HCT116 (cell line): ENCODE measurements at regions not wholly inside any gene's neighbourhood (a gene's known extent, or its start where the extent isn't known, plus 50 kb on each side); places are given as distances from the start of the nearest gene placed in this dataset.

ENCODE experiments used
- ATAC-seq: fragments of 200-7000 bp; cut with Tn5 transposase; 2 replicates; pipeline ENCODE4 v1.9.1; 2020; ENCODE audit warnings: mild to moderate bottlenecking, moderate library complexity
- BruUV-seq: library from RNA; stranded (reverse); fragments of 400-500 nt; replicated peaks from 2 replicates; lab custom pipeline; 2021; lab: Mats Ljungman, UMichigan
- CTCF ChIA-PET: fragments of 300-600 bp; sonication (Branson Sonifier 250); formaldehyde crosslinking; loops from one replicate; lab custom pipeline; 2021; ENCODE audit warnings: antibody characterized with exemption; lab: Charles Lee
- POLR2A ChIA-PET: fragments of 300-600, 350-600 bp; sonication (Branson Sonifier 250); formaldehyde crosslinking; loops from one replicate; lab custom pipeline; 2021; ENCODE audit warnings: antibody characterized with exemption; lab: Charles Lee
- RAD21 ChIA-PET, 2 experiments: fragments of 300-600 bp; sonication (Branson Sonifier 250); formaldehyde crosslinking; loops; one replicate each; lab custom pipeline; 2023; ENCODE audit warnings: low total read pairs in 2 of 2; ENCODE audit not compliant: uncharacterized antibody in 2 of 2, unreplicated experiment in 2 of 2, low non-redundant PET in 1 of 2; lab: Charles Lee
- DNase-seq: peaks from one replicate; pipeline ENCODE4 v3.0.0-alpha.2; 2010; ENCODE audit warnings: low read depth, low spot score
- H2AFZ ChIP-seq: fragments of 200-600 bp; shearing (Covaris generic), sonication (generic); 2 replicates; pipeline ENCODE4 v1.6.1; 2017; ENCODE audit warnings: low read depth, mixed run types, mixed read lengths, antibody characterized with exemption, low read length; ENCODE audit not compliant: poor library complexity, severe bottlenecking
- H3K27ac ChIP-seq: 2 replicates; pipeline ENCODE4 v1.5.1; 2012; ENCODE audit warnings: low read depth, low read length
- H3K27me3 ChIP-seq: fragments of 200-600 bp; sonication (generic); 2 replicates; pipeline ENCODE4 v1.6.1; 2016; ENCODE audit warnings: mixed run types, low read length, mixed read lengths; ENCODE audit not compliant: insufficient read depth
- H3K36me3 ChIP-seq, 2 experiments: fragments of 200-500 bp in 1 of 2; fragments of 200-600 bp in 1 of 2; sonication (Bioruptor generic) in 1 of 2; sonication (generic) in 1 of 2; 2 replicates each; pipeline versions ENCODE4 v1.5.1 to v1.6.1; 2014 to 2016; ENCODE audit warnings: low read length in 2 of 2, inconsistent platforms in 1 of 2, mixed read lengths in 1 of 2, mixed run types in 1 of 2; ENCODE audit not compliant: insufficient read depth in 2 of 2, control insufficient read depth in 1 of 2
- H3K4me1 ChIP-seq, 2 experiments: fragments of 200-600 bp in 1 of 2; sonication (generic) in 1 of 2; 2 replicates each; pipeline versions ENCODE4 v1.5.1 to v1.6.1; 2012 to 2017; ENCODE audit warnings: low read length in 2 of 2, inconsistent platforms in 1 of 2, mild to moderate bottlenecking in 1 of 2, mixed read lengths in 1 of 2, mixed run types in 1 of 2, moderate library complexity in 1 of 2; ENCODE audit not compliant: insufficient read depth in 2 of 2, control insufficient read depth in 1 of 2
- H3K4me2 ChIP-seq: fragments of 200-600 bp; sonication (generic); 2 replicates; pipeline ENCODE4 v1.6.1; 2017; ENCODE audit warnings: mixed run types, low read length, mixed read lengths
- H3K4me3 ChIP-seq, 2 experiments: fragments of 200-600 bp in 1 of 2; sonication (generic) in 1 of 2; replicated peaks in 1 of 2; 2 replicates each; pipeline ENCODE4 v1.5.1; 2011 to 2016; ENCODE audit warnings: low read length in 2 of 2, control low read depth in 1 of 2, low read depth in 1 of 2, mild to moderate bottlenecking in 1 of 2, mixed read lengths in 1 of 2, mixed run types in 1 of 2
- H3K79me2 ChIP-seq: fragments of 200-600 bp; sonication (generic); 2 replicates; pipeline ENCODE4 v1.6.1; 2017; ENCODE audit warnings: mild to moderate bottlenecking, mixed run types, low read length, moderate library complexity, mixed read lengths; ENCODE audit not compliant: insufficient read depth
- H3K9ac ChIP-seq: fragments of 200-600 bp; sonication (generic); 2 replicates; pipeline ENCODE4 v1.6.1; 2016; ENCODE audit warnings: low read length, mixed read lengths
- H3K9me2 ChIP-seq: fragments of 200-600 bp; sonication (generic), shearing (Covaris generic); 2 replicates; pipeline ENCODE4 v1.6.1; 2017; ENCODE audit warnings: mixed run types, mild to moderate bottlenecking, moderate library complexity; ENCODE audit not compliant: insufficient read depth
- H3K9me3 ChIP-seq, 2 experiments: fragments of 200-500 bp in 1 of 2; fragments of 200-600 bp in 1 of 2; sonication (Bioruptor generic) in 1 of 2; sonication (generic) in 1 of 2; 2 replicates each; pipeline ENCODE4 v1.6.1; 2014 to 2017; ENCODE audit warnings: low read length in 2 of 2, mixed read lengths in 2 of 2, inconsistent platforms in 1 of 2, low read depth in 1 of 2, mild to moderate bottlenecking in 1 of 2, mixed run types in 1 of 2, moderate library complexity in 1 of 2; ENCODE audit not compliant: control insufficient read depth in 1 of 2, insufficient read depth in 1 of 2
- H4K20me1 ChIP-seq: fragments of 200-600 bp; sonication (generic), shearing (Covaris generic); 2 replicates; pipeline ENCODE4 v1.6.1; 2017; ENCODE audit warnings: mixed run types, mild to moderate bottlenecking, moderate library complexity; ENCODE audit not compliant: insufficient read depth
- CBX3 ChIP-seq: IDR thresholded peaks from 2 replicates; pipeline ENCODE4 v1.6.1; 2012; ENCODE audit warnings: low read depth
- CTCF ChIP-seq, 3 experiments: fragments of 200-600 bp in 1 of 3; sonication (generic) in 1 of 3; IDR thresholded peaks in 2 of 3; conservative IDR thresholded peaks in 1 of 3; 2 replicates each; pipeline ENCODE4 v1.5.1; 2012 to 2017; ENCODE audit warnings: low read depth in 2 of 3, low read length in 2 of 3, antibody characterized with exemption in 1 of 3, borderline replicate concordance in 1 of 3, control low read depth in 1 of 3, mild to moderate bottlenecking in 1 of 3, mixed read lengths in 1 of 3, mixed run types in 1 of 3, moderate library complexity in 1 of 3; ENCODE audit not compliant: insufficient read depth in 1 of 3
- ELF1 ChIP-seq: IDR thresholded peaks from 2 replicates; pipeline ENCODE4 v1.6.1; 2012; ENCODE audit warnings: low read depth, borderline replicate concordance
- EZH2phosphoT487 ChIP-seq: fragments of 200-600 bp; IDR thresholded peaks from 2 replicates; pipeline ENCODE4 v1.6.1; 2018; ENCODE audit warnings: antibody characterized with exemption, borderline replicate concordance
- JUND ChIP-seq: IDR thresholded peaks from 2 replicates; pipeline ENCODE4 v1.6.1; 2012
- POLR2A ChIP-seq: IDR thresholded peaks from 2 replicates; pipeline ENCODE4 v1.7.0; 2011; ENCODE audit warnings: borderline replicate concordance; ENCODE audit not compliant: insufficient read depth, insufficient read length; ENCODE audit errors: extremely low read depth
- RAD21 ChIP-seq: IDR thresholded peaks from 2 replicates; pipeline ENCODE4 v1.6.1; 2012; ENCODE audit warnings: low read depth, mild to moderate bottlenecking
- REST ChIP-seq: IDR thresholded peaks from 2 replicates; pipeline ENCODE4 v1.6.1; 2012; ENCODE audit warnings: low read depth
- ZBTB33 ChIP-seq: IDR thresholded peaks from 2 replicates; pipeline ENCODE4 v1.6.1; 2011; ENCODE audit warnings: mild to moderate bottlenecking, low read length, moderate library complexity; ENCODE audit not compliant: insufficient replicate concordance; ENCODE audit errors: extremely low read depth
- ZFX ChIP-seq: fragments of 450-650 bp; IDR thresholded peaks from 2 replicates; pipeline ENCODE4 v1.6.1; 2017
- ZNF274 ChIP-seq: fragments of 200-500 bp; sonication (Bioruptor generic); IDR thresholded peaks from 2 replicates; pipeline ENCODE4 v1.6.1; 2014; ENCODE audit warnings: mild to moderate bottlenecking, low read depth, low read length, inconsistent platforms
- intact Hi-C: fragments of 100-400 bp; cut with micrococcal nuclease; formaldehyde crosslinking; loops from 2 replicates; pipeline ENCODE4 v1.10.0; 2022

GRCh38 chr16:48105976-48106375, 49.8 kb downstream of the ABCC12 start:
- ChIA-PET POLR2A (no interaction called here), RAD21 (no interaction called here), CTCF (no interaction called here)
- Histone ChIP-seq H3K79me2 (no peaks in the 10 kb centered on the region), H3K27me3 (peaks cover 30% of the 10 kb centered on the region), H2AFZ (no peak overlapping the region), H3K9me2 (no peaks in the 10 kb centered on the region), H3K9ac (no peak overlapping the region), H3K4me3 (no peak overlapping the region), H3K4me1 (no peaks in the 10 kb centered on the region; a peak in 1 of 4 replicates), H3K27ac (no peak overlapping the region), H3K4me2 (no peak overlapping the region), H3K36me3 (no peaks in the 10 kb centered on the region), H4K20me1 (no peaks in the 10 kb centered on the region), H3K9me3 (no peaks in the 10 kb centered on the region)
- TF ChIP-seq JUND (no peak), EZH2phosphoT487 (no peak), REST (no peak), ELF1 (no peak), POLR2A (no peak), CBX3 (no peak), ZFX (no peak), RAD21 (no peak)
- intact Hi-C loops: no loop called here
- ATAC-seq (no peak), DNase-seq (no peak)
- no TSS peak for BruUV-seq

GRCh38 chr16:48105456-48105855, 50.3 kb downstream of the ABCC12 start:
- no peak overlapping the region for H3K27ac ChIP-seq
- no peak overlapping the region for H3K4me2 ChIP-seq
- H3K9me3 ChIP-seq: no peaks in the 10 kb centered on the region
- BruUV-seq: no TSS peak
- no peaks in the 10 kb centered on the region for H3K36me3 ChIP-seq
- no peak overlapping the region for H3K4me3 ChIP-seq
- H3K27me3 ChIP-seq: peaks cover 25% of the 10 kb centered on the region
- ChIA-PET POLR2A (no interaction called here), RAD21 (no interaction called here), CTCF (no interaction called here)
- intact Hi-C loops: no loop called here
- DNase-seq (no peak), ATAC-seq (no peak)
- no peak overlapping the region for H3K9ac ChIP-seq
- no peak overlapping the region for H2AFZ ChIP-seq
- TF ChIP-seq ZFX (no peak), CTCF (IDR thresholded peaks at IDR 0.05 in 2 of 3, conservative IDR thresholded peaks at IDR 0.05 in 1 of 3; ENCODE audit: borderline replicate concordance in 1 of 3, insufficient read depth in 1 of 3, low read depth in 2 of 3, low read length in 2 of 3) (no peak), ZBTB33 (no peak), ZNF274 (no peak)
- no peaks in the 10 kb centered on the region for H3K9me2 ChIP-seq
- H3K79me2 ChIP-seq: no peaks in the 10 kb centered on the region
- H3K4me1 ChIP-seq: no peaks in the 10 kb centered on the region; a peak in 1 of 4 replicates
- H4K20me1 ChIP-seq: no peaks in the 10 kb centered on the region
